CD4-positive, alpha-beta T cell treated with Interleukin-15 for 1 hour (primary cell): ENCODE measurements at regions not wholly inside any gene's neighbourhood (a gene's known extent, or its start where the extent isn't known, plus 50 kb on each side); places are given as distances from the start of the nearest gene placed in this dataset.
"Not testable (repeated sequence)": the region's sequence is repeated elsewhere in the genome, so short reads cannot be mapped to it uniquely, and the experiment has no call there.

Source experiments
- DNase-seq: peaks from one replicate; pipeline ENCODE4 v3.0.0-alpha.2; 2020

- no peak for DNase-seq
These were observed 226.9 kb upstream of the SMIM31 start for GRCh38 chr4:164526933-164527583.

- DNase-seq: no peak
These were observed 224.9 kb upstream of the SMIM31 start for GRCh38 chr4:164529058-164529457.

GRCh38 chr4:164529486-164529885, 224.4 kb upstream of the SMIM31 start:
- DNase-seq: no peak

- no peak for DNase-seq
These were observed 222.6 kb upstream of the SMIM31 start for GRCh38 chr4:164531336-164531735.

GRCh38 chr4:164536814-164537213, 217.1 kb upstream of the SMIM31 start:
- DNase-seq: no peak

GRCh38 chr4:164538097-164538496, 215.8 kb upstream of the SMIM31 start:
- DNase-seq: no peak

- DNase-seq: no peak
These were observed 212.9 kb upstream of the SMIM31 start for GRCh38 chr4:164540987-164541386.

- no peak for DNase-seq
These were observed 211.5 kb upstream of the SMIM31 start for GRCh38 chr4:164542431-164542830.

- no peak for DNase-seq
These were observed 202.8 kb upstream of the SMIM31 start for GRCh38 chr4:164550989-164551712.

GRCh38 chr4:164551713-164552040, 202.3 kb upstream of the SMIM31 start:
- DNase-seq: no peak

- no peak for DNase-seq
These were observed 182.1 kb upstream of the SMIM31 start for GRCh38 chr4:164571593-164572390.

GRCh38 chr4:164572877-164573279, 181.1 kb upstream of the SMIM31 start:
- DNase-seq: no peak

- DNase-seq: no peak
These were observed 178.1 kb upstream of the SMIM31 start for GRCh38 chr4:164575861-164576260.

- DNase-seq: no peak
These were observed 174.5 kb upstream of the SMIM31 start for GRCh38 chr4:164579270-164579942.

GRCh38 chr4:164591666-164592065, 162.3 kb upstream of the SMIM31 start:
- DNase-seq: no peak

- DNase-seq: no peak
These were observed 158.2 kb upstream of the SMIM31 start for GRCh38 chr4:164595751-164596150.

- DNase-seq: no peak
These were observed 157.5 kb upstream of the SMIM31 start for GRCh38 chr4:164596318-164596878.

GRCh38 chr4:164596927-164597326, 157.0 kb upstream of the SMIM31 start:
- DNase-seq: no peak

GRCh38 chr4:164601653-164602052, 152.3 kb upstream of the SMIM31 start:
- DNase-seq: no peak

GRCh38 chr4:164605791-164606190, 148.1 kb upstream of the SMIM31 start:
- not testable (repeated sequence) for DNase-seq

- DNase-seq: no peak
These were observed 147.5 kb upstream of the SMIM31 start for GRCh38 chr4:164606478-164606877.

GRCh38 chr4:164613256-164613655, 140.7 kb upstream of the SMIM31 start:
- DNase-seq: no peak

GRCh38 chr4:164613792-164614191, 140.1 kb upstream of the SMIM31 start:
- DNase-seq: no peak
